LNCAP (cell line): ENCODE measurements at regions not wholly inside any gene's neighbourhood (a gene's known extent, or its start where the extent isn't known, plus 50 kb on each side); places are given as distances from the start of the nearest gene placed in this dataset.

Experiments
- TF ChIP-seq, protein P1 (sequence below): fragments of 450-650 bp; IDR thresholded peaks from 2 replicates; pipeline ENCODE4 v1.5.1; 2017; ENCODE audit warnings: mild to moderate bottlenecking

DNA sequence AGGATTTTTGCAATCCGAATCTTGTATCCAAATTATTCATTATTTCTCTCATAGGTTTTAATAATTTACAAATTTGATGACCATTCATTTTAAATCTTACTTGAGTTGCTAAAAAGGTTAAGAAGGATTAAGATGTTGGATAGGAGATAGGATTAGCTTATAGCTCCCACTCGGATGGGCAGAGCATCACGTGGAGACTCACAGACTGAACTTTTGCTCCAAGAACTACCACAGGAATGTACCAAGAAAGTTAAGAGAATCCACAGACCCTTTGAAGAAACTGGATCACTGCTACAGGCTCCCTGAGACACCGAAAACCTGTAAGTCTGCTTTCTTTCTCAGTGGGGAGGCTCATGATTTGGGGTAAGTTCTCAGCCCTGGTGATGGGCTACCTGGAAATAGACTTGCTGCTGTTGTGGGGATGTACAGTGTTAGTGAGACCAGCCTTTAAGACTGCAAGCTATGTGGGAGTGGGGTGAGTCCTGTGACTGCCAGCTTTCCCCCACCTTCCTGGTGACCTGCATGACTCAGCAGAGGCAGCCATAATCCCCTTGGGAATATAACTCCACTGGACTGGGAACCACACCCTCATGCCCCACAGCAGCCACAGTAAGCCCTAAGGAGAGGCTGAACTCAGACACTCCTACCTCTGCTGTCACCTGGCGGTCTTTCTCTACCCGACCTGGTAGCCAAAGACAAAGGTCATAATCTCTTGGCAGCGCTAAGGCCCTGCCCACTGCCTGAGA lies 1458.0 kb downstream of the OLFM4 start:
- TF ChIP-seq, protein P1, sequence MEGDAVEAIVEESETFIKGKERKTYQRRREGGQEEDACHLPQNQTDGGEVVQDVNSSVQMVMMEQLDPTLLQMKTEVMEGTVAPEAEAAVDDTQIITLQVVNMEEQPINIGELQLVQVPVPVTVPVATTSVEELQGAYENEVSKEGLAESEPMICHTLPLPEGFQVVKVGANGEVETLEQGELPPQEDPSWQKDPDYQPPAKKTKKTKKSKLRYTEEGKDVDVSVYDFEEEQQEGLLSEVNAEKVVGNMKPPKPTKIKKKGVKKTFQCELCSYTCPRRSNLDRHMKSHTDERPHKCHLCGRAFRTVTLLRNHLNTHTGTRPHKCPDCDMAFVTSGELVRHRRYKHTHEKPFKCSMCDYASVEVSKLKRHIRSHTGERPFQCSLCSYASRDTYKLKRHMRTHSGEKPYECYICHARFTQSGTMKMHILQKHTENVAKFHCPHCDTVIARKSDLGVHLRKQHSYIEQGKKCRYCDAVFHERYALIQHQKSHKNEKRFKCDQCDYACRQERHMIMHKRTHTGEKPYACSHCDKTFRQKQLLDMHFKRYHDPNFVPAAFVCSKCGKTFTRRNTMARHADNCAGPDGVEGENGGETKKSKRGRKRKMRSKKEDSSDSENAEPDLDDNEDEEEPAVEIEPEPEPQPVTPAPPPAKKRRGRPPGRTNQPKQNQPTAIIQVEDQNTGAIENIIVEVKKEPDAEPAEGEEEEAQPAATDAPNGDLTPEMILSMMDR = no peak

DNA sequence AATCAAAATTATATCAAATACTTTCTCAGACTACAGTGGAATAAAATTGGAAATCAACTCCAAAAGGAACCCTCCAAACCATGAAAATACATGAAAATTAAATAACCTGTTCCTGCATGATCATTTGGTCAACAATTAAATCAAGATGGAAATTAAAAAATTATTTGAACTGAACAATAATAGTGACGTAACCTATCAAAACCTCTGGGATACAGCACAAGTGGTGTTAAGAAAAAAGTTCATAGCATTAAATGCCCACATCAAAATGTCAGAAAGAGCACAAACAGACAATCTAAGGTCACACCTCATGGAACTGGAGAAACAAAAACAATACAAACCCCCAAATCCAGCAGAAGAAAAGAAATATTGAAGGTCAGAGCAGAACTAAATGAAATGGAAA lies 1460.7 kb downstream of the OLFM4 start:
- TF ChIP-seq, protein P1 = no peak

DNA sequence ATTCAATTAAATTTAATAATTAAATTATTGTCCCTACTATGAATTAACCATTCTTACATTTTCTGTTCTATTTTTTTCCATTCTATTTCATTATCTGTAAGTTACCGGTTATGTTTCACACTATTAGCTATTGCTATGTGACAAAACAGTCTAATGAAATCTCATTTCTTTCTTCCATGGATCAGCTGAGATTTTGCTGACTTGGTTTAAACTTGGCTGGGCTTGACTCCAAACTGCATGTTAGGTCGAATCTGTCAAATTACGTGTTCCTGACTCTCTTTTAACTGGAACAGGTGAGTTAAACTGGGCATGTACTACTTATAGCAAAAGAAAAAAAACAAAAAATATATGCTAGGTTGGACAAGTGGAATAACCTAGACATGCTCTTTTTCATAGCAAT lies 1464.4 kb downstream of the OLFM4 start:
- TF ChIP-seq, protein P1 = no peak

DNA sequence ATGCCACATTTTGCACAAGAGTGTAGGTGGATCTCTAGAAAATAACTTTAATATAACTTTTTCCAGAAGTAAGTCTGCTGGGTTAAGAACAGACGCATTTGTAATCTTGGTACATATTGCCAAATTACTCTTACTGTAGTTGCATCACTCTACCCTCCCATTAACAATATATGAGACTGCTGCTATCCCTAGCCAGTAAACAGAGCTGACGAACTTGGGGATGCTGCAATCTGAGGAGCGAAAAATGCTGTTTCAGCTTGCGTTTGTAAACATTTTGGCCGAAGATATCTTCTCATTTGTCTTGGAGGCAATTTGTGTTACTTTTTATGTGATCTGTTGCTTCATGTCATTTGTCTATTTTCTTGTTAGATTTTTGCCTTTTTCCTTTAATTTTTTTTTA lies 1482.8 kb downstream of the OLFM4 start:
- TF ChIP-seq, protein P1 = no peak

DNA sequence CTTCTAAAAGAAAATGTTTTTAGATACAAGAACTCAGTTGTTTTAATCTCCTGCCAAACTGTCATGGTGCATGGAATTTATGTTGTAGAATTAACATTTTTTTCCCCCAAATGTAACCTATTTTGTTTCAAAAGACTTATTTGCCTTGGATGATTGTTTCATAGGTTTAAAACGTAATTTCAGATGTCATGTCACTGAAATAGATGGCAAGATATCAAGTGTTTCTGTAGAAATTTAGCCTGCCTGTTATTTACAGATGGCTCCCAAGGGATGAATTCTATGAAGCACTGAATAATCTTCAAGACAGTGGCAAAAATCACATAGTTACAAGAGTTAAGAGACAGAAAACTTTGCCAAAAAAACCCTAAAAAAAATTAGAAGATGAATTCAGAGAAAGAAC lies 1484.6 kb downstream of the OLFM4 start:
- TF ChIP-seq, protein P1 = no peak

DNA sequence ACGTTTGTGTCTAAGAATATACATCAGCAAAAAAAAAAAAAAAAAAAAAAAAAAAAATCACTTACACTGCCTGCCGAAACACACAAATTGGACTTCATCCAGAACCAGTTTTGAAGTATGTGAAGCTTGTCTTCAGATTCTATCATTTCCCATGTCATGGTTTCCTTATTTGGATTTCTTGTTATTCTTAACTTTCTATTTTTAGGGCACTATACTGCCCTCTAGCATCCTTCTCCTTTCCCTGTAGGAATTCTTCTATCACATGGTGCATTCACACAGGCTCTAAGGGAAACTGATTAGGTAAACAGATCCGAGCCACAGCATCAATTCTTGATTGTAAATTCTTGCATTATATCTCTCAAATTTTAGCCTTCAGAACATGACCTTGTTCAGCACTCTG lies 1507.5 kb downstream of the OLFM4 start:
- TF ChIP-seq, protein P1 = peak; percentile 54

DNA sequence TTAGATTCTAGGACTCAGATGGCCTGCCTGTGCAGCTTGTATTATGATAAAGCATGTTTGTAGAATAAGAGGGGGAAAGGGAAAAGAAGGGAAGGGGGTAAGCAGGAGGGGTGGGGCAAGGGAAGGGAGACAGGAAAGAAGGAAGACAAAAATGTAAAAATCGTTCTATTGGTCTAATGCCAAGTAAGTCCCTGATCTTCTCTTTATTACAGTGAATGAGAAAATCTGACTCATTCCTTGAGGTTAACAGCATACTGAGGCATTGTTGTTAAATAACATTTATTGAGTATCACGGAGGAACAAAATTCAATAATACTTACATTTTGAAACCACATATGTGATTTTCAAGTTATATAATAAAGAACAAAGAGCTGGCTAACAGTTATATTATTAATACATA lies 1534.7 kb downstream of the OLFM4 start:
- TF ChIP-seq, protein P1 = no peak

DNA sequence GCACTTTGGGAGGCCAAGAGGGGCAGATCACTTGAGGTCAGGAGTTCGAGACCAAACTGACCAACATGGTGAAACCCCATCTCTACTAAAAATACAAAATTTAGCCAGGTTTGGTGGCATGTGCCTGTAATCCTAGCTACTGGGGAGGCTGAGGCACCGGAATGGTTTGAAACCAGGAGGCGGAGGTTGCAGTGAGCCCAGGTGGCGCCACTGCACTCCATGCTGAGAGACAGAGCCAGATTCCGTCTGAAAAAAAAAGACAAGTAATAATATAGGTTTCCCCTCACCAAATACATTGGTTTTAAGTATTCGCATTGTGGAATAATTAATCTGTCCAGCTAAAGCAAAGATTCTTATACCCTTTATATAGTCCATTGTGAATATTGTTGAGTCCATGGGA lies 1544.6 kb downstream of the OLFM4 start:
- TF ChIP-seq, protein P1 = no peak
